ENCODE measurements at regions not wholly inside any gene's neighbourhood (a gene's known extent, or its start where the extent isn't known, plus 50 kb on each side); places are given as distances from the start of the nearest gene placed in this dataset.
"Not testable (repeated sequence)": the region's sequence is repeated elsewhere in the genome, so short reads cannot be mapped to it uniquely, and the experiment has no call there.

GRCh38 chr7:145919712-145920111 lies 196.9 kb upstream of the CNTNAP2 start:
- no peak for DNase-seq (ENCODE audit: low read depth)

GRCh38 chr7:145916776-145917175 lies 199.8 kb upstream of the CNTNAP2 start:
- no peak for DNase-seq (ENCODE audit: low read depth)

GRCh38 chr7:145915679-145916078 lies 200.9 kb upstream of the CNTNAP2 start:
- no peak for DNase-seq (ENCODE audit: low read depth)

- no peak for DNase-seq (ENCODE audit: low read depth)
These were observed 206.5 kb upstream of the CNTNAP2 start for GRCh38 chr7:145909991-145910513.

- DNase-seq (ENCODE audit: low read depth): no peak
These were observed 212.9 kb upstream of the CNTNAP2 start for GRCh38 chr7:145903658-145904057.

- DNase-seq (ENCODE audit: low read depth): no peak
These were observed 214.5 kb upstream of the CNTNAP2 start for GRCh38 chr7:145902123-145902522.

GRCh38 chr7:145899938-145900337 lies 216.7 kb upstream of the CNTNAP2 start:
- DNase-seq (ENCODE audit: low read depth): no peak

GRCh38 chr7:145893925-145894535 lies 222.6 kb upstream of the CNTNAP2 start:
- DNase-seq (ENCODE audit: low read depth): no peak

- no peak for DNase-seq (ENCODE audit: low read depth)
These were observed 231.7 kb upstream of the CNTNAP2 start for GRCh38 chr7:145884716-145885514.

- DNase-seq (ENCODE audit: low read depth): no peak
These were observed 240.2 kb upstream of the CNTNAP2 start for GRCh38 chr7:145876376-145876775.

GRCh38 chr7:145875267-145875666 lies 241.3 kb upstream of the CNTNAP2 start:
- DNase-seq (ENCODE audit: low read depth): no peak

- no peak for DNase-seq (ENCODE audit: low read depth)
These were observed 247.7 kb upstream of the CNTNAP2 start for GRCh38 chr7:145868935-145869334.

- DNase-seq (ENCODE audit: low read depth): no peak
These were observed 254.4 kb upstream of the CNTNAP2 start for GRCh38 chr7:145862212-145862611.

GRCh38 chr7:145860809-145861208 lies 255.8 kb upstream of the CNTNAP2 start:
- DNase-seq (ENCODE audit: low read depth): no peak

GRCh38 chr7:145850636-145851035 lies 266.0 kb upstream of the CNTNAP2 start:
- DNase-seq (ENCODE audit: low read depth): no peak

- DNase-seq (ENCODE audit: low read depth): no peak
These were observed 267.9 kb upstream of the CNTNAP2 start for GRCh38 chr7:145848691-145849090.

GRCh38 chr7:145845345-145845744 lies 271.3 kb upstream of the CNTNAP2 start:
- no peak for DNase-seq (ENCODE audit: low read depth)

- DNase-seq (ENCODE audit: low read depth): no peak
These were observed 276.8 kb upstream of the CNTNAP2 start for GRCh38 chr7:145839814-145840213.

GRCh38 chr7:145831616-145832206 lies 284.9 kb upstream of the CNTNAP2 start:
- no peak for DNase-seq (ENCODE audit: low read depth)

- DNase-seq (ENCODE audit: low read depth): no peak
These were observed 298.9 kb upstream of the CNTNAP2 start for GRCh38 chr7:145817687-145818086.

GRCh38 chr7:145812218-145812617 lies 304.4 kb upstream of the CNTNAP2 start:
- no peak for DNase-seq (ENCODE audit: low read depth)

GRCh38 chr7:145805496-145805895 lies 311.1 kb upstream of the CNTNAP2 start:
- not testable (repeated sequence) for DNase-seq (ENCODE audit: low read depth)

- no peak for DNase-seq (ENCODE audit: low read depth)
These were observed 319.1 kb upstream of the CNTNAP2 start for GRCh38 chr7:145797507-145797906.
